NT2/D1 (cell line): ENCODE measurements at regions not wholly inside any gene's neighbourhood (a gene's known extent, or its start where the extent isn't known, plus 50 kb on each side); places are given as distances from the start of the nearest gene placed in this dataset.

Experiments
- DNase-seq: peaks from one replicate; pipeline ENCODE4 v3.0.0-alpha.2; 2011; ENCODE audit warnings: low read depth, low spot score
- H3K27me3 ChIP-seq: 2 replicates; pipeline ENCODE4 v1.6.0; 2011; ENCODE audit warnings: mild to moderate bottlenecking; ENCODE audit not compliant: insufficient read length, insufficient read depth
- H3K36me3 ChIP-seq: 2 replicates; pipeline ENCODE4 v1.6.1; 2011; ENCODE audit warnings: mild to moderate bottlenecking, low read length, mixed read lengths; ENCODE audit not compliant: insufficient read depth, insufficient read length
- H3K4me1 ChIP-seq: 2 replicates; pipeline ENCODE4 v1.5.1; 2011; ENCODE audit not compliant: insufficient read depth, insufficient read length
- H3K4me3 ChIP-seq: 2 replicates; pipeline ENCODE4 v1.5.1; 2011; ENCODE audit warnings: low read depth; ENCODE audit not compliant: insufficient read length
- H3K9ac ChIP-seq: 2 replicates; pipeline ENCODE4 v1.6.0; 2011; ENCODE audit warnings: low read depth; ENCODE audit not compliant: insufficient read length
- H3K9me3 ChIP-seq: 2 replicates; pipeline ENCODE4 v1.5.1; 2011; ENCODE audit warnings: mild to moderate bottlenecking, low read length; ENCODE audit not compliant: insufficient read depth
- SUZ12 ChIP-seq: IDR thresholded peaks from 2 replicates; pipeline ENCODE4 v1.6.1; 2011; ENCODE audit not compliant: insufficient read length, insufficient read depth; ENCODE audit errors: extremely low read depth
- YY1 ChIP-seq: IDR thresholded peaks from 2 replicates; pipeline ENCODE4 v1.6.1; 2011; ENCODE audit not compliant: insufficient read length, insufficient read depth
- ZNF274 ChIP-seq: IDR thresholded peaks from 2 replicates; pipeline ENCODE4 v1.6.1; 2011; ENCODE audit warnings: mild to moderate bottlenecking, low read depth, low read length

GRCh38 chr16:80200079-80200478, 340.7 kb upstream of the DYNLRB2 start:
- TF ChIP-seq ZNF274: no peak
- no peak for TF ChIP-seq SUZ12
- TF ChIP-seq YY1: no peak
- Histone ChIP-seq H3K4me1 (no peaks in the 10 kb centered on the region), H3K27me3 (no peaks in the 10 kb centered on the region), H3K36me3 (no peaks in the 10 kb centered on the region), H3K9ac (no peak overlapping the region), H3K4me3 (no peak overlapping the region), H3K9me3 (no peaks in the 10 kb centered on the region)
- DNase-seq: no peak

- Histone ChIP-seq H3K36me3 (no peaks in the 10 kb centered on the region), H3K9me3 (no peaks in the 10 kb centered on the region), H3K27me3 (no peaks in the 10 kb centered on the region), H3K4me3 (no peak overlapping the region), H3K9ac (no peak overlapping the region), H3K4me1 (no peaks in the 10 kb centered on the region)
- TF ChIP-seq SUZ12: no peak
- TF ChIP-seq ZNF274: no peak
- TF ChIP-seq YY1: no peak
- no peak for DNase-seq
These were observed 341.2 kb upstream of the DYNLRB2 start for GRCh38 chr16:80199614-80200013.

GRCh38 chr16:80198311-80199299, 342.2 kb upstream of the DYNLRB2 start:
- H3K4me3 ChIP-seq: no peak overlapping the region

GRCh38 chr16:80197741-80198201, 343.0 kb upstream of the DYNLRB2 start:
- no peaks in the 10 kb centered on the region for H3K27me3 ChIP-seq
- no peaks in the 10 kb centered on the region for H3K4me1 ChIP-seq
- no peaks in the 10 kb centered on the region for H3K36me3 ChIP-seq
- no peak for DNase-seq
- no peaks in the 10 kb centered on the region for H3K9me3 ChIP-seq
- no peak overlapping the region for H3K9ac ChIP-seq
- no peak for TF ChIP-seq ZNF274
- no peak overlapping the region for H3K4me3 ChIP-seq

More at GRCh38 chr16:80198311-80199299, 342.2 kb upstream of the DYNLRB2 start:
- DNase-seq: no peak
- Histone ChIP-seq H3K27me3 (no peaks in the 10 kb centered on the region), H3K9me3 (no peaks in the 10 kb centered on the region), H3K36me3 (no peaks in the 10 kb centered on the region), H3K4me1 (no peaks in the 10 kb centered on the region), H3K9ac (no peak overlapping the region)
- TF ChIP-seq YY1: no peak
- TF ChIP-seq SUZ12: no peak
- TF ChIP-seq ZNF274: no peak

GRCh38 chr16:80191928-80192327, 348.9 kb upstream of the DYNLRB2 start:
- TF ChIP-seq ZNF274: no peak
- no peak for TF ChIP-seq YY1
- TF ChIP-seq SUZ12: no peak
- Histone ChIP-seq H3K9me3 (no peaks in the 10 kb centered on the region), H3K27me3 (no peaks in the 10 kb centered on the region), H3K36me3 (no peaks in the 10 kb centered on the region), H3K9ac (no peak overlapping the region), H3K4me1 (no peaks in the 10 kb centered on the region), H3K4me3 (no peak overlapping the region)
- DNase-seq: no peak

- no peaks in the 10 kb centered on the region for H3K36me3 ChIP-seq
- H3K4me3 ChIP-seq: no peak overlapping the region
- H3K9me3 ChIP-seq: no peaks in the 10 kb centered on the region
- no peak overlapping the region for H3K9ac ChIP-seq
- DNase-seq: no peak
- no peaks in the 10 kb centered on the region for H3K4me1 ChIP-seq
- no peak for TF ChIP-seq YY1
- TF ChIP-seq ZNF274: no peak
- no peak for TF ChIP-seq SUZ12
- H3K27me3 ChIP-seq: no peaks in the 10 kb centered on the region
These were observed 351.2 kb upstream of the DYNLRB2 start for GRCh38 chr16:80189476-80190175.

GRCh38 chr16:80176114-80176513, 364.7 kb upstream of the DYNLRB2 start:
- Histone ChIP-seq H3K36me3 (no peaks in the 10 kb centered on the region), H3K4me3 (no peak overlapping the region), H3K4me1 (no peaks in the 10 kb centered on the region), H3K9ac (no peak overlapping the region), H3K27me3 (no peaks in the 10 kb centered on the region), H3K9me3 (no peaks in the 10 kb centered on the region)
- TF ChIP-seq ZNF274: no peak
- no peak for TF ChIP-seq SUZ12
- TF ChIP-seq YY1: no peak
- no peak for DNase-seq
